Occipital lobe (tissue), 1 donor: ENCODE measurements at regions not wholly inside any gene's neighbourhood (a gene's known extent, or its start where the extent isn't known, plus 50 kb on each side); places are given as distances from the start of the nearest gene placed in this dataset.

ENCODE experiments used
- DNase-seq: peaks from one replicate; lab custom pipeline; 2025; lab: John Stamatoyannopoulos, UW

DNA sequence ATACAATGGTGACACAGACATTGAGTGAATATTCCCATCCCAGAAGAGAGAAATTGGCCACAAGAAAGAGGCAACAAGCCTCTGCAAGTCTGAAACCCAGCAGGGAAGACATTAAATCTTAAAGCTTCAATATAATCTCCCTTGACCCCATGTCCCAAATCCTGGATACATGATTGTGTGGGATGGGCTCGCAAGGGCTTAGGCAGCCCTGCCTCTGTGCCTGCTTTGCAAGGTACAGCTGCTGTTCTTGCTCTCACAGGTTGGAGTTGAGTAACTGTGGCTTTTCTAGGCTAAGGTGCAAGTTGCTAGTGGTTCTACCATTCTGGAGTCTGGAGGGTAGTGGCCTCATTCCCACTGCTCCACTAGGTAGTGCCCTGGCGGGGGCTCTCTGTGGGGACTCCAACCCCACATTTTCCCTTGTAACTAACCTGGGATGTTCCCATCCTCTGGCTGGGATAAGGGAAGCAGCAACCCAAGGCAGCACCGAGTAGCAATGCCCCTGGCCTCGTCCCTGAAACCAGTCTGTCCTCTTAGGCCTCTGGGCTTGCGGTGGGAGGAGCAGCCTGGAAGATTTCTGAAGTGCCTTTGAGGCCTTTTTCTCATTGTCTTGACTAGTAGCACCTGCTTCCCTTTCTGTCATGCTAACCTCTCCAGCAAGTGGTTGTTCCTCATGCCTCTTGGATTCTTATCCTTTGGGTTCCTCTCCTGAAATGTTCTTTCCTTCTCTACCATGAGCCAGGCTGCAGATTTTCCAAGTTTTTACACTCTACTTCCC is 90.0 kb downstream of the FAM174B start:
- no peak for DNase-seq

DNA sequence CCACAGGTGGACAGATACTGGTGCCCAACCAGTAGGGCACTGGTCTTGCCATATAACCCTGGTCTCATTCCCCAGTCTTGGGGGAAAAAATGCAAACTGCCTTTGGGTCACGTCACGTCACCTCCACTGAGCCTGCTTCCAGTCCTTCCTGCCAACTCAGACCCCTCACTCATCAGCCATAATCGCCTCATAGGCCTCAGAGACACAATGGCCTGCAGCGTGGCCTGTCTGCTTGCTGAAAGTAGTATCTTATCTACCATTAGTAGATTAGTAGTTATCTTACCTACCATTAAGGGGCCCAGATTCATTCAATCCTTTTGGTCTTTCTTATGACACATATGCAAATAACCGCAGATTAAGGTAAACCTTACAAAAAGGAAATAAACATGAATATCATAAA is 93.8 kb downstream of the FAM174B start:
- DNase-seq = no peak

DNA sequence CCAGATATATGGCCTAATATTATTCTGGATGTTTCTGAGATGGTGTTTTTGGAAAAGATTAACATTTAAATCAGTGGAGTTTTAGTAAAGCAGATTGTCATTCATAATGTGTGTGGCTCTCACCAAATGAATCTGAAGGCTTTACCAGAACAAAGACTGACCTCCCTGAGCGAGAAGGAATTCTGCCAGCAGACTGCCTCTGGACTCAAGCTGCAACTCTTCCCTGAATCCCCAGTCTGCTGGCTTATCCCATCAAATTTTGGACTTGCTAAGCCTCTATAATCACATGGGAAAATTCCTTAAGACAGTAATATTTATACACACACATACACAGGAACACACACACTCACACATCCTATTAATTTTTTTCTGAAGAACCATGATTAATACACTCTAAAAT is 102.3 kb downstream of the FAM174B start:
- no peak for DNase-seq

DNA sequence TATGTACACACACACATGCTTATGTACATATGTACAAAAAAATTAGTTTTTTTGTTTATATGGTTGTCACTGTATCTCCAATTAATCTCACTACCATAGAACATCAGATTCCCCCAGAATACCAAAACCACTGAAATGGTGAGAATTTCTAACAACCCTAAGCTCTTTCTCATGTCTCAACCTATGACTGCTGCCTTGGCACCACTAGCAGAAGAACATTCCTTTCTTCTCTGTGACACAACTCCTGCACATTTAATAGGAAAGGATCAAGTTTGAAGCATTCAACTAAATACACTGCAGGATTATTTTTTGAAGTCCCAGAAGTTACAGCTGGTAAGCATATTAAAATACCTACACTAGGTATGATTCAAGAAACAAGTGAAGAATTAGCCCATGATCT is 109.6 kb downstream of the FAM174B start:
- DNase-seq = no peak

DNA sequence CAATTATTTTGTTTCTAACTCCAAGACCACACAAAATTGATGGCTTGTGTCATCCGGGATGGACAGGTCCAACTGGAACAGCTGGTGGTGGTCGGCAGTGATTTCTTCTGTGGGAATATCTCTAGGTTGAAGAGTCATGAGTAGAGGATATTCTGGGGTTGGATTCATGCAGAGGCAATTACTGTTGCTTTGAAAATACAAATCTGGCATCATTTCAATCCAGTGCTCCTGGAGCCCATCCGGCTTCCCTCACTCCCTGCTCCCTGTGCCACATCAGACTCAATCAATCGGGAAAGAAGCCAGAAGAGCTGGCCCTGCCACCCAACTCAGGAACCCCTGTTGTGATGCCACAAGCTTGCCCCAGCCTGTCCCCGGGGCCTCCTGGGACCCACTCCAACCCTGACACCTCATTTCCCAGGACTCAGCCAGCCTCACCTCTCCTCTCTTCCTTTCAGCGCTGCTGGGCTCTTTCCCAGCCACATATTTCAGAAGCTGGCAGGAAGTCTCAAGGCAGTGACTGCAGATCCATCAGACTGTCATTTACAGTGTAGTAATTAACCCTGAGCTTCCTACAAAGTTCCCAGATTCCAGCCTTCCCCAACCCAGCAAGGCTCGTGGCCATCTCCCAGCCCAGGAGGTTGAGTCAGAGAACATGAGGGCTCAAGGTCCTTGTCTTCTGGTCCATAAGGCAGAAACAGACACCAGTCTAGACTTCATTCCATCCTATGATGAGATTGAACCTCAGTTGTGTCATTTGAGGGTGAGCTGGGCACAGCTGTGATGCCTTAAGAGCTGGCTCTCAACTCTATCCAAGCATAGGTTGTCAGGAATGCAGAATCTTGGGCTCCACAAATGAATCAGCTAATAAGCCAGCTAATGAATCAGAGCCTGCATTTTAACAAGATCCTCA is 114.0 kb downstream of the FAM174B start:
- no peak for DNase-seq

DNA sequence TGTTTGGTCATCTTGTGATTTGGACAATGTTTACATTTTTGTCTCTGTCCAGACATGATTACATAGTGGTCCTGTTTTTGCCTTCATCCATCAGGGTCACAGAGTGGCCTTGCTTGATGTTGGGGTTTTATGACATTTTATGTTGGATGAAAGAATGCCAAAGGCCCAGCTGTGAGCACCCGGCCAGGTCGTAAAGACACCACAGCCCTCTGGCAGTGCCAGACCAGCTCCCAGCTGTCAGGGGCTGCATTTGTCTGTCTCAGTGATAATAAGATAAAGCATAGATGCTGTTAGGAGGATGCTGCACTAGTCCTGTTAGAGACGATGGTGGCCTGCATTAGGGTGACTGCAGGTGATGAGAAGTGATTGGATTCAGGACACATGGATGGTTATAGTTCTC is 117.5 kb downstream of the FAM174B start:
- no peak for DNase-seq

DNA sequence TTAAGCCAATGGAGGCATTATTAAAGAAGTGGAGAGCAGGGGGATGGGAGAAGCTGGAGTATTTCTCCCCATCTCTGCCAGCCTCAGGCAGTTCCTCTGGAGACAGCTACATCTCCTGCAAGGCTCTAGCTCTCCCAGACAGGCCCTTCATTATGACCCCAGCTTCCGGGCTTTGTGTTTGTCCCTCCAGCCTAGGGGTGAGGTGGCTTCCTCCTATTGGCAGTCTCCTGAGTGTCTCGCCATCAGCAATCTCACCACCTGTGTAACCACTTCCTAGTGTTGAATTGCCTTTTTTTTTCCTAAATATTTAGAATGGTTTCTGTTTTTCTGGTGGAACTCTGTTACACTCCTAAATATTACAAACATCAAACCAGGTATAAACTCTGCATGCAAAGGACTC is 122.3 kb downstream of the FAM174B start:
- DNase-seq = no peak

DNA sequence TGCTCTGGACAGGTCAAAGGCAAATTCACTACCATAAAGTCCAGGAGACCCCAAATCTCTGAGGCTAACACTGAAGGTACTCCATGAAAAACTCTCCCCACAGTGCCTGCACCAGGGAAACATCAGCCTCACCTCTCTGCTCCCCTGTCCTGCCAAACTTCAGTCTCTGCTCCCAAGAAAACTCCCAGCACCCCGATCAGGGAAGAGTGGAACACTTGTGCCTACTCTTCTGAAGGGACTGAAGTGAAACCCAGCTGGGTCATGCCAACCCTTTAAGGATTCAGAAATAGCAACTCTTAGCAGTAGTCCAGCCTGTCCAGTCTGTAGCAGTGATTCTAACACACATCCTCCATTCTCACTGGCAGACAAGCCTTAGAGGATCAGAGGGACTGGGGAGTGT is 124.2 kb downstream of the FAM174B start:
- no peak for DNase-seq

DNA sequence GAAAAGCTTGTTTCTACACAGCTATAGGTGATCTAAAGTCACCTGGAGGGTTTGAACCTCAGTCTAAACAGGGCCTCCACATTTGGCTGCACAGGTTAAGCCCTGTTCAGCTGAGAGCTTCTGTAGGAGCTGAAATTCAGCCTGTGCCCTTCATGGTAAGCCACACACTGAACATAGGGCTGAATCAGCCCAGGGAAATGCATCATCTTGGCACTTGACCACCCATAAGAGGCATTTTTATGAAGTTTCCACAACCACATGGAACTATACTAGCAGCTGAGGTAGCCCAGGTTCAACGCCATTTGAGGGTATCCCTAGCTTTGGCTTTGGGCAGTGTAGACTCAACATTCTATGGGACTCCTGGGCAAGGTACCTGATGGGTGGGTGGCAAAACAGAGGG is 126.8 kb downstream of the FAM174B start:
- no peak for DNase-seq

DNA sequence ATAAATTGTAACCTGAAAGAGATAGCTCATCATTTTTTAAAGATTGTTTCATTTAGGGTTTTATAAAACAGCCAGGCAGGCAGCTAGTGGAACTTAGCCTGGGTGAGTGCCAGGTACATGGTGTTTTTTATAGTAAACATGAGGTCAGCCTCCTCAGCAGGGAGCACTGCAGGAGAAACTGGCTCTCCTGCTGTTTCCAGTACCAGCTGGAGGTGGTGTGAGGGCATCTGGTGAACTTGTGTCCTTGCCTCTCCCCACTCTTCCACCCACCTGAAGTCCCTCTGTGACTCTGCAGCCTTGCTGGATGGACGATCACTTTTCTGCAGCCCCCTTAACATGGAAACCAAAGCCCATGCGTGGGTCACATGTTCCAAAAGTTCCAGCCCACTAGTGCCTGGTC is 128.4 kb downstream of the FAM174B start:
- no peak for DNase-seq

DNA sequence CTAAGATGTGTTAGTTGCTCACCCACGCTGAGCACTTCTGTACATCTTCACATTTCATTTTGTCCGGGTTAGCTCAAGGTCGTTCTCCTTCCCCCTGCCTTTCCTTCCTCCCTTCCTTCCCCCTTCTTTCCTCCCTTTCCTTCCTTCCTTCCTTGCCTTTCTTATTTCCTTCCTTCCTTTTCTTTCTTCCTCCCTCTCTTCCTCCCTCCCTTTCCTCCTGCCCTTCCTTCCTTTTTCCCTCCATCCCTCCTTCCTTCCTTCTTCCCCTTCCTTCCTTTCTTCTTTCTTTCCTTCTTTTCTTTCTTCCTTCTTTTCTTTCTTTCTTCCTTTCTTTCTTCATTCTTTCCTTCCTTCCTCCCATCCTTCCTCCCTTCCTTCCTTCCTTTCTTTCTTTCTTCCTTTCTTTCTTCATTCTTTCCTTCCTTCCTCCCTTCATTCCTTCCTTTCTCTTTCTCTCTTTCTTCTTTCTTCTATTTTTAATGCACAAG is 129.8 kb downstream of the FAM174B start:
- DNase-seq = no peak

DNA sequence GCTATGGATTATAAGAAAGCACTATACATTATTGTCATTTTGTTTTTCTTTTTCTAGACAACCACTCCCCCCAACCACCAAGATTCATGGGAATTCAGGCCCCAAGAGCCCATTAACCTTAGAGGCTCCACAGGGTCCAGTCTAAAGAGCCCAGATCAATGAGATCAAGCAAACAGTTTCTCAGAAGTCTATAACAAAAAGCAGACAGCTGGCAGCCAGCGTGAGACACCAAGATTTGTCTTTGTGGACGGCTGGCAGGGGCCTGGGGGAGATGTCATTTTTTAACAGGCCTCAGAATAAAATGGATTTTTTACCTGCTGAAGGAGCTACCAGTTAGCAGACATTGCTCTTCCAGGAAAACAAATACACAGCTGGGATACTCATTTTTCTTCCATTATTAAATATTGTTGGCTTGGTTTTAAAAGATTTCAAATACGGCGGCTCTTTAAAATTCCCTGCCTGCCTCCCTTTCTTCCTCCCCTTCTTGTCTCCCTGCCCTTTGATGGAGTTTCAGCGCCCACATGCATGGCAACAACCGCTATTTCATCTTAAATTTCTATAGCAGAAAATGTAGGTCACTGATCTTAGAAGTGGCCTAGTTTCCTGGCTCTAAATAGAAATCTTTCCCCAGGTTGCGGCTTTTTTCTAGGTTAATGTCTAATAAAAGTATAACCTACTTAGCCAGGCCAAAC is 130.6 kb downstream of the FAM174B start:
- no peak for DNase-seq

DNA sequence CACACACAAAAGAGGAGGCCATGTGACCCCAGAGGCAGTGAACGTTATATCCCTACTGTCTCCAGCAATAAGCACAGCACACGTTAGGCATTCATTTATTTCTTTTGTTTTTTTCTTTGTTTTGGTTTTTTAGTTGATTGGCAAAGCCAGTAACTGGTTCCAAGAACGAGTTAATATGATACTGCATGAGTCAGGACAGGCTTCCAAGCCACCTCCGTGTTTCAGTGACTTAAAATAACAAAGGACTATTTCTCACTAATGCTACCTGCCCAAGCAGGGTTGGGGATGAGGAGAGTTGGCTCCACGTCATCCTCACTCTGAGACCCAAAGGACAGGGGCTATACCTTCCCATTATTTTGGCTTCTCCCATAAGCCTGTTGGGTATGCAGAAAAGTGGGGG is 130.5 kb downstream of the ST8SIA2 start:
- no peak for DNase-seq

DNA sequence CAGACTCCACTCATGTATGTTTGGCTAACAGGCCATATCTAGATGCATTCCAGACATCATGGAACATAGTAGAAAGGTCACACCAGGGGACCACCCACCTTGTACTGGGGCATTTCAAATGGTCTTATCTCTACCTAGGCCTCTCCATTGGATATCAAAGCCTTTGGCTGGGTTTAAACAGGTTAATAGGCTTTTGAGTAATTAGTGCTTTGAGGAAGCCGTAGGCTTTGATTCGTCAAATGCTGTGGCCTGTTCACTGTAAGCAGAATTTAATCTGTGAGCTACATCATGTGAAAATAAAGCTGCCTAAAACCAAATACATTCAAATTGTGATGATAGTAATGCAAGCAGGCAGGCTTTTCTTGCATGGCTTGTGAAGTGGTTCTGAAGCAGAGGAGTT is 129.5 kb downstream of the ST8SIA2 start:
- DNase-seq = no peak

DNA sequence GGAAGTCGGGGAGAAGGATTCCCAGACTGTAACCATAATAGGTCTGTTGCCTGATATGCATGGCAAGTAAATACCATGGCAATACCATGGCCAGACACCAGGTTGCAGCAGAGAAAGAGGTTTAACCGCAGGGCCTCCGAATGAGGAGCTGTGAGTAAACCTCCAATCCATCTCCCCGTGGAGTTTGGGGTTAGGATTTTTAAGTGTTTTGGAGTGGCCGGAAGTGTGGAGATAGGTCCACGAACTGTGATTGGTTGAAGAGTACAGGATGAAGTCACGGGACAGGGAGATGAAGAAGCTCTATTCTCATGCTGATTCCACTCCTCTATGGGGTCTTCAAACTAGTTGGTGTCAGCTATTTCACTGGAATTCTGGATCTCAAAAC is 127.9 kb downstream of the ST8SIA2 start:
- peak; percentile 72 for DNase-seq

DNA sequence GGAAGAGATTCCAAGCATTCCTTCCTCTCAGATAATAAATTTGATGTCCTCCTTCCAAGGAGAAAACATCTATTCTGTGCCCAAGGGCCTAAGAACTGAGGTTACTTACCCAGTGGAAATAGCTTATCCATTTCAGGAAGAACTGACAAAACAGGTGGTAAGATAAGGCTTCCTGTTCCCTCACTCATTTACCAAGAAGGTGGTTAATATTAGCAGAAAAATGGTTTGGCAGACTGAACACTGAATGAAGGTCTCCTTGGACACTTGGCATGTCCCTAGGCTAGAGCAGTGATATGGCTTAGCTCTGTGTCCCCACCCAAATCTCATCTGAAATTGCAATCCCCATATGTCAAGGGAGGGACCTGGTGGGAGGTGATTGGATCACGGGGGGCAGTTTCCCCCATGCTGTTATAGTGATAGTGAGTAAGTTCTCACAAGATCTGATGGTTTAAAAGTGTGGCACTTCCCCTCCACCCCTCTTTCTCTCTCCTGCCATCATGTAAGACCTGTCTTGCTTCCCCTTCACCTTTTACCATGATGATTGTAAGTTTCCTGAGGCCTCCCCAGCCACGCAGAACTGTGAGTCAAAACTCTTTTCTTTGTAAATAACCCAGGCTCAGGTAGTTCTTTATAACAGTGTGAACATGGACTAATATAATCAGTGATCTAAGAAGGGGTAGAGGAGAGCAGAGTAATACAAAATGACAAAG is 127.4 kb downstream of the ST8SIA2 start:
- no peak for DNase-seq

DNA sequence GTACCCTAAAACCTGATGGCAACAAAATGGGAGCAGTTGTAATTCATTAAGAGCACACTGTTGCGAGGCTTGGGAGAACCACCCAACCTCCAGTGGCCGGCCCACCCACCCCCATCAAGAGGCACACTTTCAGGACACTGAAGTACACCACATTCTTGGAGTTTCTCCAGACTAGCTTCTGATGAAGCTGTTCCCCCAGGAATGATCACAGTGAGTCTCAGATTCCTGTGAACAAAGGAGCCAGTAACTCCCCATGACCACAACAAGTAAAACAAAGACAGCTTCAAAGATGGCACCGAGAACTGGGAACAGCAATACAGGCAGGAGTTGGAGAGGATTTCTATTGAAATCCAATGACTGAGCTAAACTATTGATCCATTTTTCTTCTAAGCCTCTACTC is 126.0 kb downstream of the ST8SIA2 start:
- no peak for DNase-seq
